Right atrium auricular region (tissue), 2 donors: ENCODE measurements at regions not wholly inside any gene's neighbourhood (a gene's known extent, or its start where the extent isn't known, plus 50 kb on each side); places are given as distances from the start of the nearest gene placed in this dataset.
"Not testable (repeated sequence)": the region's sequence is repeated elsewhere in the genome, so short reads cannot be mapped to it uniquely, and the experiment has no call there.

Experiments
- DNase-seq: peaks from one replicate; pipeline ENCODE4 v3.0.0-alpha.2; 2019; ENCODE audit warnings: low spot score
- H3K27ac ChIP-seq, 2 donors: fragments of 200-600 bp; sonication (generic); 1 replicate in 1 of 2; 2 replicates in 1 of 2; pipeline ENCODE4 v1.5.1; 2016 to 2019
- H3K27me3 ChIP-seq, 2 donors: fragments of 200-600 bp; sonication (generic); one replicate each; pipeline versions ENCODE4 v1.5.1 to v1.6.0; 2017 to 2019
- H3K36me3 ChIP-seq: fragments of 200-600 bp; sonication (generic); one replicate; pipeline ENCODE4 v1.5.1; 2016
- H3K4me1 ChIP-seq, 2 donors: fragments of 200-600 bp; sonication (generic); one replicate each; pipeline versions ENCODE4 v1.5.1 to v1.6.0; 2017 to 2019
- H3K4me3 ChIP-seq, 2 donors: fragments of 200-600 bp; sonication (generic); 1 replicate in 1 of 2; 2 replicates in 1 of 2; pipeline ENCODE4 v1.5.1; 2017 to 2019; ENCODE audit warnings: mild to moderate bottlenecking in 1 of 2, moderate library complexity in 1 of 2
- H3K9me3 ChIP-seq, 2 donors: fragments of 200-600 bp; sonication (generic); one replicate each; pipeline ENCODE4 v1.5.1; 2019
- TF ChIP-seq, protein P1 (sequence below), 2 donors: fragments of 200-600 bp; sonication (generic); IDR thresholded peaks; one replicate each; pipeline ENCODE4 v1.5.1; 2019; ENCODE audit warnings: antibody characterized with exemption in 2 of 2

DNA sequence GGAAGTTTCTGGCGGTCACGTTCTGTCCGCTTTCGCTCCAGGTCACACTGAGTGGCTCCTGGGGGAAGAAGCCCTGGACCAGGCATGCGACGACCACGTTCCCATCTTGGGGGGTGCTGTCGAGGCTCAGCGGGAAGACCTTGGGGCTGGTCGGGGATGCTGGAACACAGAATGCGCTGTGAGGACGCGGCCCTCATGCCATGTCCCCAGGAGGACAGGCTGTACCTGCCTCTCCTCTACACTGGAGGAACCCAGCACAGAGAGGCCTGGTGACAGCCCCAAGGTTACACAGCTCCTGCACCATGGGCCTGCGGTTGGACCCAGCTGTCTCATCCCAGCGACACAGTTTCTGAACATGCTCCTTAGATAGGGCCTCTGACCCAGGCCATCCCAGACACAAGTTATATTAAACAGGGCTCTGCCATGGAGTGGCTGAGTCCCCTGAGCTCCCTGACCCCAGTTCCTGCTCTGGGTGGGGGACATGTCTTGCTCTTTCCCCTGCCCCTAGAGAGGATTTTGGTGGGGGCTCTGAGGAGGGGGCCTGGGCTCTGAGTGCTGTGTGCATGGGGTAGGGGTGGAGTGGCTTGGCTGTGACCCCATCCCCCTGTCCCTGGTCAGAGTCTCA, 62.0 kb downstream of the TMEM121 start:
- Histone ChIP-seq H3K27ac (no peak overlapping the region), H3K4me3 (no peak overlapping the region), H3K36me3 (no peaks in the 10 kb centered on the region), H3K9me3 (no peaks in the 10 kb centered on the region), H3K27me3 (no peaks in the 10 kb centered on the region), H3K4me1 (no peaks in the 10 kb centered on the region)
- TF ChIP-seq, protein P1, sequence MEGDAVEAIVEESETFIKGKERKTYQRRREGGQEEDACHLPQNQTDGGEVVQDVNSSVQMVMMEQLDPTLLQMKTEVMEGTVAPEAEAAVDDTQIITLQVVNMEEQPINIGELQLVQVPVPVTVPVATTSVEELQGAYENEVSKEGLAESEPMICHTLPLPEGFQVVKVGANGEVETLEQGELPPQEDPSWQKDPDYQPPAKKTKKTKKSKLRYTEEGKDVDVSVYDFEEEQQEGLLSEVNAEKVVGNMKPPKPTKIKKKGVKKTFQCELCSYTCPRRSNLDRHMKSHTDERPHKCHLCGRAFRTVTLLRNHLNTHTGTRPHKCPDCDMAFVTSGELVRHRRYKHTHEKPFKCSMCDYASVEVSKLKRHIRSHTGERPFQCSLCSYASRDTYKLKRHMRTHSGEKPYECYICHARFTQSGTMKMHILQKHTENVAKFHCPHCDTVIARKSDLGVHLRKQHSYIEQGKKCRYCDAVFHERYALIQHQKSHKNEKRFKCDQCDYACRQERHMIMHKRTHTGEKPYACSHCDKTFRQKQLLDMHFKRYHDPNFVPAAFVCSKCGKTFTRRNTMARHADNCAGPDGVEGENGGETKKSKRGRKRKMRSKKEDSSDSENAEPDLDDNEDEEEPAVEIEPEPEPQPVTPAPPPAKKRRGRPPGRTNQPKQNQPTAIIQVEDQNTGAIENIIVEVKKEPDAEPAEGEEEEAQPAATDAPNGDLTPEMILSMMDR (IDR thresholded peaks at IDR 0.05): no peak
- DNase-seq: no peak

DNA sequence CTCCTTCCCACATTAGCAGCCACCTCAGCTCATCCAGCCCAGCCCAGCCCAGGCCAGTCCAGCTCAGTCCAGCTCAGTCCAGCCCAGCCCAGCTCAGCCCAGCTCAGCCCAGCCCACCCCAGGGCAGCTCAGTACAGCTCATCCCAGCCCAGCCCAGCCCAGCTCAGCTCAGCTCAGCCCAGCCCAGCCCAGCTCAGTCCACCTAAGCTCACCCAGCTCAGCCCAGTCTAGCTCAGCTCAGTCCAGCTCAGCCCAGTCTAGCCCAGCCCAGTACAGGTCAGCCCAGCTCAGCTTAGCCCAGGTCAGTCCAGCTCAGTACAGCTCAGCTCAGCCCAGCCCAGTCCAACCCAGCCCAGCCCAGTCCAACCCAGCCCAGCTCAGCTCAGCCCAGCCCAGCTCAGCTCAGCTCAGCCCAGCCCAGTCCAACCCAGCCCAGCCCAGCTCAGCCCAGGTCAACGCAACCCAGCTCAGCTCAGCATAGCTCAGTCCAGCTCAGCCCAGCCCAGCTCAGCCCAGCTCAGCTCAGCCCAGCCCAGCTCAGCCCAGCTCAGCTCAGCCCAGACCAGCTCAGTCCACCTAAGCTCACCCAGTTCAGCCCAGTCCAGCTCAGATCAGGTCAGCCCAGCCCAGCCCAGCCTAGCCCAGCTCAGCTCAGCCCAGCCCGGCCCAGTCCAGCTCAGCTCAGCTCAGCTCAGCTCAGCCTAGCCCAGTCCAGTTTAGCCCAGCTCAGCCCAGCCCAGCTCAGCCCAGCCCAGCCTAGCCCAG, 63.0 kb downstream of the TMEM121 start:
- Histone ChIP-seq H3K27me3 (no peaks in the 10 kb centered on the region), H3K27ac (no peak overlapping the region), H3K9me3 (no peaks in the 10 kb centered on the region), H3K4me3 (no peak overlapping the region), H3K36me3 (no peaks in the 10 kb centered on the region), H3K4me1 (no peaks in the 10 kb centered on the region)
- TF ChIP-seq, protein P1 (IDR thresholded peaks at IDR 0.05): no peak
- no peak for DNase-seq

DNA sequence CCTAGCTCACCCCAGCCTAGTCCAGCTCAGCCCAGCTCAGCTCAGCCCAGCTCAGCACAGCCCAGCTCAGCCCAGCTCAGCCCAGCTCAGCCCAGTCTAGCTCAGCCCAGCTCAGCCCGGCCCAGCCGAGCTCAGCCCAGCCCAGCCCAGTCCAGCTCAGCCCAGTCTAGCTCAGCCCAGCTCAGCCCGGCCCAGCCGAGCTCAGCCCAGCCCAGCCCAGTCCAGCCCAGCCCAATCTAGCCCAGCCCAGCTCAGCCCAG, 63.5 kb downstream of the TMEM121 start:
- DNase-seq, H3K27me3 ChIP-seq, H3K4me1 ChIP-seq, H3K9me3 ChIP-seq, H3K4me3 ChIP-seq, H3K27ac ChIP-seq, H3K36me3 ChIP-seq: not testable (repeated sequence)

DNA sequence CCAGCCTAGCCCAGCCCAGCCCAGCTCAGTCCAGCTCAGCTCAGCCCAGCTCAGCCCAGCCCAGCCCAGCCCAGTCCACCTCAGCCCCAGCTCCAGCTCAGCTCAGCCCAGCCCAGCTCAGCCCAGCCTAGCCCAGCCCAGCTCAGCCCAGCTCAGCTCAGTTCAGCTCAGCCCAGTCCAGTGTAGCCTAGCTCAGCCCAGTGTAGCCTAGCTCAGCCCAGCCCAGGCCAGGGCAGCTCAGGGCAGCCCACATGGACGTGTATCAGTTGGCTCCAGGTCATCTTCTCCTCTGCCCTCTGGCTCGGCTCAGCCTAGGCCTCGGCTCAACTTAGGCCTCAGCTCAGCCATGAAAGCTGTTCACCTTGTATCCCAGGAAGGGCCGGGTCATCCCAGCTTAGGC, 64.7 kb downstream of the TMEM121 start:
- TF ChIP-seq, protein P1 (IDR thresholded peaks at IDR 0.05): no peak
- Histone ChIP-seq H3K4me3 (no peak overlapping the region), H3K36me3 (no peaks in the 10 kb centered on the region), H3K27ac (no peak overlapping the region), H3K9me3 (no peaks in the 10 kb centered on the region), H3K27me3 (no peaks in the 10 kb centered on the region), H3K4me1 (no peaks in the 10 kb centered on the region)
- DNase-seq: no peak

DNA sequence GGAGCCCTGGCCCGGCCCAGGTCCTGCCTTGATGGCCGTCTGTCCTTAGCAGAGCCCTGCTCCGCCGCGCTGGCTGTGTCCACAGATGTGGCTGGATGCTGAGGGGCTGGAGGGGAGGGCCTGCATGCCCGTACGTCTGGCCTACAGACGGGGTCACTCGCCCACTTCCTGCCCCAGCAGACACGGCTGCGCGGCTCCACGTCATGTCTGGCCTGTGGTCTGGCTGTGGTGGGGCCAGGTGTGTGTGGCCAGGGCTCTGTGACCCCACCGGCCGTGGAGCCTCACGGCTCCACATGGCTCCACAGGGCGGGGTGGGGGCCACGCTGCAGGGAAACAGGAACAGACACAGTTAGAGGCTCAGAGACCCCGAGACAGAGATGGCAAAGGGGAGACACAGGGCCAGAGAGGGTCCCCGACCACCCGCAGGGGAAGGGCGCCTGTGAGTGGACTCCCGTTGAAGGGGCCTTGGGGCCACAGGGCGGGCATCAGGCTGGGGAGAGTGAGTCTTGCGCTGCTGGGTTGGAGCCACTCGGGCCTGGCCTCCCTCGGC, 65.5 kb downstream of the TMEM121 start:
- H3K27me3 ChIP-seq, H3K27ac ChIP-seq, H3K4me3 ChIP-seq, DNase-seq, H3K36me3 ChIP-seq, H3K4me1 ChIP-seq, H3K9me3 ChIP-seq: not testable (repeated sequence)

DNA sequence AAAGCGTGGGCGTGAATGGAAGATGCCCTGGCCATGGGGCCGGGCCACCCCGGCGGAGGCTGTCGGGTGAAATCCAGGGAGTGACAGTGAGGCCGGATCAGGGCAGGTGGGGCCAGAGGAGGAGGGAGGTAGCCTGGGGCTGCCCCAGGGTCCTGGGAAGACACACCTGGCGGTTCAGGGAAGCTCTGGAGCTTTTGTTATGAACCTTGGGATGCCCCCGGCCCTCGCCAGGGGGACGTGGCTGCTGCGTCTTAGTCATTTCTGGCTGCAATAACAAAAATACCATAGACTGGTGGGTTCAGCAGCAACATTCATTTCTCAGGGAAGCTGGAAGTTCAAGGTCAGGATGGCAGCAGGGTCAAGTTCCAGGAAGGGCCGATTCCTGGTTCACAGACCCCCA, 66.3 kb downstream of the TMEM121 start:
- H3K27ac ChIP-seq, H3K27me3 ChIP-seq, H3K9me3 ChIP-seq, H3K4me1 ChIP-seq, DNase-seq, H3K4me3 ChIP-seq, H3K36me3 ChIP-seq: not testable (repeated sequence)

DNA sequence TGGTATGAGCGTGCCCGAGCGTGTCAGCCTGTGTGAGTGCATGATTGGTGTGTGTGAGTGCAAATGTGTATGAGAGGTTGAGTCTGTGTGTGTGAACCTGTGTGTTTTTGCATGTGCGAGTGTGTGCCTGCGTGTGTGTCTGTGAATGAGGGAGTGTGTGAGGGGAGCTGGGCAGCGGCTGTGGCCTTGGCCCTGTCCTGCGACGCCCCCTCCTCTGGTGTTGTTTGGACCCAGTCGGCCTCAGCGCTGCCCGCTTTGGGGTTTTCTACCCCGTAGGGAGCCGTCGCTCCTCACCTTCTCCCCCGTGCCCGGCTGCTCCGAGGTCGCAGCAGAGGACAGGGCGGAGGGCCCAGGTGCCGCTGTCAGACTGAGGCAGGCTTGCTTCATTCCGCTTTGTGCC, 69.0 kb downstream of the TMEM121 start:
- not testable (repeated sequence) for H3K4me3 ChIP-seq, H3K9me3 ChIP-seq, H3K27me3 ChIP-seq, H3K27ac ChIP-seq, DNase-seq, H3K36me3 ChIP-seq, H3K4me1 ChIP-seq

DNA sequence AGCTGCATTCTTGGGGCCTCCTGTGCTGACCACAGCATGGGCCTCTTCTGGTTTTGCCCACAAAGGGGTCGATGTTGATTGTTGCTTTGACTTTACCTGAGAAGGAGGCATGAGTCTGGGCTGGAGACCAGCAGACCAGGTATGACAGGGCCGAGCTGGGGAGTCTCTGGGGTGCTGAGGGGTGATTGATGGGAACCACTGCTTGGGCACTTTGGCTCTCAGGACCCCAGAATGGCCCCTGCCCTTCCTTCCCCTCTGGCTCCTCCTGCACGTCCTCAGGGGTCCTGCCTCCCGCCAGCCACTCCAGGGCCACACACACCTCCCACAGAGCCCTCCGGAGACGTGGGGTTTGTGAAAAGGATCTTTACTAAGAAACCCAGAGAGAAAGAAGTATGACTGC, 70.0 kb downstream of the TMEM121 start:
- H3K36me3 ChIP-seq, H3K4me3 ChIP-seq, H3K9me3 ChIP-seq, DNase-seq, H3K27ac ChIP-seq, H3K27me3 ChIP-seq, H3K4me1 ChIP-seq: not testable (repeated sequence)

DNA sequence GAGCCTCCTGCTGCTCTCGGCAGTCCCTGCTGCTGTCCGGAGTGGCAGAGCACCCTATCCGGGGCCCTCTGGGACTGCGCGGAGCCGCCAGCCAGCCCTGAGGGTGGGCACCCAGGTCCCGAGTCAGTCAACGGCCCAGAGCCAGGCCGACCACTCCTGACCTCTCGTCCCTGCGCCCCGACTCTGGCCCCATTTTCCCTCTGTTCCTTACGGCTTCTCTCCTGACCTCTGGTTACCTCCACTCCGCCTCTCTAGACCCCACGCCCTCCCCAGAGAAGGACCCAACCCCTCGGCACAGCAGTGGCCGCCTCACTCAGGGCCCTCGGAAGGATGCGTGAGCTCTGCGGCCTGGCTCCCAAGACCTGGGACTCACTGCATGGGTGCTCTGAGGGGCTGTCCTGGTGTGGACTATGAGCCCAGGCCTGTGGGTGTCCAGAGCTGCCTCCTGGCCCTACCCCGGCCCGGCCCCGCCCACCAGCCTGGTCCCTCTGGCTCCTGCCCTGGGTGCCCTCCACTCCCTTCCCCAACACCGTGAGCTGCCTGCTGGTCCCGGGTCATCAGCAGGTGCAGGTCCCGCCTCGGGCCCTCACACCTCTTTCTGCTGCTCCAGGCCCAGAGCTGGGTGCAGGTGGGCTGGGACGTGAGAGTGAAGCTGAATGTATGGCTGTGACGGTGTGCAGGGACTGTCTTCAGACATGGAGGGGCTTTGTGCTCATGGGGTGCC, 71.8 kb downstream of the TMEM121 start:
- H3K36me3 ChIP-seq, H3K9me3 ChIP-seq, H3K4me1 ChIP-seq, DNase-seq, H3K4me3 ChIP-seq, H3K27me3 ChIP-seq, H3K27ac ChIP-seq: not testable (repeated sequence)

DNA sequence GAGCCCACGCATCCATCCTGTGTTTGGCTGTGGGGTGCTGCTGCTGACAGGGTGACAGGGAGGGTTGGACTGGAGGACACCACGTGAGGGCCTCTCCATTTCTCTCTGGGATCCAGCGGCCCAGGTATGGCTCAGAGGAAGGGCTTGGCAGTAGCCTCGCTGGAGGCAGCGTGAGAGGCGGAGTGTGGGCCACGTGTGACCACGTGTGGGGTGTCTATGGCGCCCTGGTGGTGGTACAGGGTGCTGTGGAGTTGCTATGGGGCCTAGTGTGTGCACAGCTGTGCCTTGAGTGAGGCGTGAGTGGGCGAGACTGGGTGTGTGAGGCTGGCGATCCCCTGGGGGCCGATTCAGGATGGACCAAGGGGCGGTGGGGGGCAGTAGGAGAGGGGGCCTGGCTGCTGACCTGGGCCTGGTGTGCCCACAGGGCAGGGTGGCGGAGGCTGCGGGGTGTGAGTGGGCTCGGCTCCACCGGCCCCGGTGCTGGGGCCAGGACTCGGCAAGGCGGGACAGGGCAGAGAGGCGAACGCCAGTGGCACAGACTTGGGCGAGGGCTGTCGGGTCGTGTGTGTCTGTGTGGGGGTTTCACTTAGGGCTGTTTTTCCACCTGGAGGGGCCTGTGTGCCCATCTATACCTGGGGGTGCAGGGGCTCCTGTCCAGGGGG, 72.7 kb downstream of the TMEM121 start:
- H3K4me1 ChIP-seq, H3K27me3 ChIP-seq, DNase-seq, H3K4me3 ChIP-seq, H3K27ac ChIP-seq, H3K9me3 ChIP-seq, H3K36me3 ChIP-seq: not testable (repeated sequence)

DNA sequence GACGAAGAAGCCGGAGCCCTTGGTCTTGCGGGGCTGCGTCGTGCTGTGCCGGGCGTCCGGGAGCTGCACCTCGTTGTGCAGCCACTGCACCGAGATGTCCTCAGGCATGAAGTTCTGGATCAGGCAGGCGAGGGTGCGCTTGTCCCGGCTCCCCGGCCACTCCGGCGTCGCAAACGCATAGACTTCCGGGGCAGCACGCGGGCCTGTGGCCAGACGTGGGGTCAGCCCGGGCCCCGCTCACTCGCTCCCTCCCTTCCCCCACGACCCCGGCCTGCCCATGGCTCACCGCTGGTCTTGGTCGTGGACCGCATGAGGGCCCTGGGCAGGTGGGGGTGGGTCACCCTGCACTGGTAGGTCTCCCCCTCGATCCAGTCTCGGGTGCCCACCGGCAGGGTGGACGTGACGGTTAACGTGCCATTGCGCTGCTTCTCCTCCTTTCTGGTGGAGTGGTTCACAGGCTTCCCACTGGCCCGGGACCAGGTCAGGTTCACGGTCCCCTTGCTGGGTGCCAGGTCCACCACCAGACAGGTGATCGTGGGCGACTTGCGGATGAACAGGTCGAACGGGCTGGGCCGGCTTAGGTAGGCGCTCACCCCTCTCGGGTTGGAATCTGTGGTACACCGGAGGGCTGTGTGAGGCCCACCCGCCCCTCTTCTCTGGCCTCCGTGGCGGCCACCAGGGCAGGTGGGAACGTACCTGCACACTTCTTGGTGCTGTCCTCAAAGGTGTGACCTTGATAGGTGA, 74.0 kb downstream of the TMEM121 start:
- H3K27ac ChIP-seq, H3K36me3 ChIP-seq, H3K4me1 ChIP-seq, H3K9me3 ChIP-seq, H3K4me3 ChIP-seq, H3K27me3 ChIP-seq, DNase-seq: not testable (repeated sequence)
